ENCODE measurements at regions not wholly inside any gene's neighbourhood (a gene's known extent, or its start where the extent isn't known, plus 50 kb on each side); places are given as distances from the start of the nearest gene placed in this dataset.

GRCh38 chr19:28857967-28858366 lies 355.0 kb downstream of the UQCRFS1 start:
- no peak for TF ChIP-seq CTCF (IDR thresholded peaks at IDR 0.05)
- no peak for TF ChIP-seq EP300 (IDR thresholded peaks at IDR 0.05)
- TF ChIP-seq POLR2A (IDR thresholded peaks at IDR 0.05): no peak
